IPS-NIHi11 (cell line): ENCODE measurements at regions not wholly inside any gene's neighbourhood (a gene's known extent, or its start where the extent isn't known, plus 50 kb on each side); places are given as distances from the start of the nearest gene placed in this dataset.
"Not testable (repeated sequence)": the region's sequence is repeated elsewhere in the genome, so short reads cannot be mapped to it uniquely, and the experiment has no call there.

Experiments
- DNase-seq: peaks from one replicate; pipeline ENCODE4 v3.0.0; 2012; ENCODE audit warnings: mixed read lengths, low spot score

- no peak for DNase-seq
Observed at GRCh38 chr11:121358760-121359159, 66.2 kb downstream of the SC5D start.

GRCh38 chr11:121359591-121359990, 67.0 kb downstream of the SC5D start:
- DNase-seq, result no peak

- DNase-seq, result not testable (repeated sequence)
Observed at GRCh38 chr11:121362955-121363354, 70.4 kb downstream of the SC5D start.

- DNase-seq, result no peak
Observed at GRCh38 chr11:121365304-121365703, 72.7 kb downstream of the SC5D start.

- no peak for DNase-seq
Observed at GRCh38 chr11:121366038-121366437, 73.5 kb downstream of the SC5D start.

GRCh38 chr11:121367001-121367843, 74.7 kb downstream of the SC5D start:
- DNase-seq, result no peak

- no peak for DNase-seq
Observed at GRCh38 chr11:121367844-121368225, 75.3 kb downstream of the SC5D start.

- no peak for DNase-seq
Observed at GRCh38 chr11:121368364-121369240, 76.0 kb downstream of the SC5D start.

- DNase-seq, result no peak
Observed at GRCh38 chr11:121369366-121369765, 76.8 kb downstream of the SC5D start.

GRCh38 chr11:121372028-121372427, 79.5 kb downstream of the SC5D start:
- no peak for DNase-seq

GRCh38 chr11:121372671-121373429, 79.3 kb upstream of the SORL1 start:
- peak; percentile 18 for DNase-seq

GRCh38 chr11:121374286-121374985, 77.7 kb upstream of the SORL1 start:
- DNase-seq, result no peak

GRCh38 chr11:121376130-121376529, 76.0 kb upstream of the SORL1 start:
- no peak for DNase-seq

GRCh38 chr11:121379145-121379810, 72.8 kb upstream of the SORL1 start:
- DNase-seq, result peak; percentile 29

- DNase-seq, result no peak
Observed at GRCh38 chr11:121383716-121384115, 68.4 kb upstream of the SORL1 start.

GRCh38 chr11:121385688-121386087, 66.4 kb upstream of the SORL1 start:
- DNase-seq, result no peak
